Stimulated activated CD4-positive, alpha-beta T cell treated with anti-CD3 and anti-CD28 coated beads, Interleukin-15, amount 100 ng/mL, for 48 hours (primary cell): ENCODE measurements at regions not wholly inside any gene's neighbourhood (a gene's known extent, or its start where the extent isn't known, plus 50 kb on each side); places are given as distances from the start of the nearest gene placed in this dataset.
"Not testable (repeated sequence)": the region's sequence is repeated elsewhere in the genome, so short reads cannot be mapped to it uniquely, and the experiment has no call there.

Experiments
- DNase-seq, 2 donors: peaks; one replicate each; pipeline ENCODE4 v3.0.0-alpha.2; 2020; ENCODE audit warnings: low read depth in 2 of 2

DNA sequence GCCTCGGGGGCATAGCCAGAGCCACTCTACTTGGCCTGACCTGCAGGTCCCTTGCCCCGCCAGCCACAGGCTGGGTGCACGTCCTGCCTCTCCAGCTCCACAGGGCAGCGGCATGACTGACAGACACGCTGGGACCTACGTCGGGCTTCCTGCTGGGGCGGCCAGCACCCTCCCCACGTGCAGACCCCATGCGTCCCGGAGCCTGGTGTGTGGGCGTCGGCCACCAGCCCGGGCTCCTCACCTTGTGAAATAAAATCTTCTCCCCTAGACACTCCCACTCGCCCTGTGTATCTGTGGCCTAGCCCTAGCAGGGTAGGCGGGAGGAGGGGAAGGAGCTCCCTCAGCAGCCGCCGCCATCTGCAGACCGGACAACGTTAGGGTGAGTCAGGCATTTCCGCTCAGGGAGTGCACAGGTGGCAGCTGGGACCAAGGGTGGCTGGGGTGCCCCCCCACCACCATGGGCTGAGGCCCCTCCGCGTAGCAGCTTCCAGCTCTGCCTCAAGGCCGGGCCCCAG, 119.5 kb downstream of the IGLL1 start:
- DNase-seq, result not testable (repeated sequence)

DNA sequence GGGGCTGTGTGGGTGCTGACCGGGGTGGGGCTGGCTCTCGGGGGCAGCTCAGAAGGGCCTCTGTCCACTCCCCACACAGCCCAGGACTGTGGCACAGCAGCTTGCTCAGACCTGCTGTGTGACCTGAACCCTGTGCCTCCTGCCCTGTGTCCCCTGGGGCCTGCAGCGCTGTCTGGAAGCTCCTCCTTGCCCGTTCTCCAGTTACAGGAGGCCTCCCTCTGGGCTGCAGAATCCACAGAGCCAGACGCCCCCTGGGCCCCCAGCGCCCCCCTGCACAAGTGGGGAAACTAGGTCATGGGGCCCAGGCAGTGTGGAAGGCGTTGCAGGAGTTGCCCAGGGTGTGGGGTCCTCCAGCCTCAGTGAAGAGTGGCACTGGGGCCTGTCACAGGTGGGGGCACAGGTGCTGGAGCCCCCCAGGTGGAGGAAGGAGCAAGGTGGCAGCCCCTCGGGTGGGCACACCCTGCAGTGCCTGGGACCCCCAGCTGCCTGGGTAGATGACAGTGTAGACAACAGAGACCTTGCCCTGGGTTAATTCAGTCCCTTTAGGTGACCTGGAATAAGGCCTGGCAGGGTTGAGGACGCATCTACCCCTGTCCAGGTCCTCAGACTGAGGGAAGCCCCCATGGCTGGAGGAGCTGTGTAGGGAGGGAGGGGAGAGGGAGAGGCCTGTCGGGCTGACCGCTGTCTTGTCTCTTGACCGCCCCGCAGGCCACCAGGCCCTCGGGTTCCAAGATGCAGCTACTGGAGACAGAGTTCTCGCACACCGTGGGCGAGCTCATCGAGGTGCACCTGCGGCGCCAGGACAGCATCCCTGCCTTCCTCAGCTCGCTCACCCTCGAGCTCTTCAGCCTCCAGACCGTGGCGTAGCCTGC, 120.2 kb downstream of the IGLL1 start:
- DNase-seq, result not testable (repeated sequence)

DNA sequence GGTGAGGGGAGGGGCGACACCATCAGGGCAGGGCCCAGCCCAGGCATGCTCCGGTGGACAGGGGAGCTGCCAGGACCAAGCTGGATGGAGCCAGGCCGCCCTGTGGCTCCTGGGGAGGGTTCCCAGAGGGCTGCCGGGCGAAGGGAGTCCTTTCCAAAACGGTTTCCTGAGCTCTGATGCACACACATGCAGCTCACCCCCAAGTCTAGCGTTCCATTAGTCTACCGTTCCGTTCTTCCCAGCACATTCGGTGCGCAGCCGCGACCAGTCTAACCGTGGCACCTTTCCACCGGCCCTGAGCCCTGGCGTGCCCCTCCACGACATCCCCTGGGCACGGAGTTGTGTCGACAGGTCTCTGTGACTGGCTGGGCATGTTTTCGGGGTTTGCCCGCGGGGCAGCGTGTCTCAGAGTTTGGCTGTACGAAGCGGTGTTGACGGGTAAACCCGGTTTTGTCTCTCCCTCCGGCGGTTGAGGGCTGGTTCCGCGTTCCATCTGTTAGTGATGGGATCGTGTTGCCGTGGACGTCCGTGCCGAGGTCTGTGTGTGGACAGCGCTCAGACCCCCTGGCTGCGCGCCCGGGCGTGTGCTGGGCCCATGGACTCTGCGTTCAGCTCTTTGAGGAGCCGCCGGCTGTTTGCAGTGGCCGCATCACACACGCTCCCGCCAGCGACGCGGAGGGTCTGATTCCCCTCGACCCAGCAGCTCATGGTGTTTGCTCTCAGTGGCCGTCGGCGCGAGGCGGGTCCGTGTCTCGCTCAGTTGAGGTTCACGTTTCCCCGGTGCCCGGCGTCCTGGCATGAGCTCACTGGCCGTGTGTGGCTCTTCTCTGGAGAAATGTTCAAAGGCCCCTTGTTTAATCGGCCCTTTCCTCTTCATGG, 121.2 kb downstream of the IGLL1 start:
- no peak for DNase-seq

DNA sequence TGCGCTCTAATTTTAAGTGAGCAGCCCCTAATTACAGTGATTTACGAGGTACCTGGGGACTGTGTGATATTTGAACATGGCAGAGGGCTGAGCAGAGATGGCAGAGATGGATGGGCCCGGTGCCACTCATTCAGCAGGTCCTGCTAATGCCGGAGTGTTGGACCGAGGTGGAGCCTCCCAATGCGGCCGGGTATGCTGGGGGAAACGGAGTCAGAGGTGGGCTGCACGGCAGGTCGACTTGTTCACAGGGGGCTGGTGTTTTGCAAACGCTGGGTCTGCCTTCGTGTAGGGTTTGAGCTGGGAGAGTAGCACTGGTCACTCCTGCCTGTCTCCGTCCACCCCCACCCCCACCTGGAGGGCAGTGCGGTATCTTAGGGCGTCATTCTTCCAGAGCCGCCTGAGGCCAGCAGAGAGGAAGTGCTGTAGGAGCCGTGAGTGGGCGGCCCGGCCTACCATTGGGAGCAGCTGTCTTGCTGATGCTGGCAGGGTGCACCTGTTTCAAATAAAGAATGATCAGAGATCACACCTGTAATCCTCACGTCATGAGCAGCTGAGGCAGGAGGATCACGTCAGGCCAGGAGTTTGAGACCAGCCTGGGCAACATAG, 122.6 kb downstream of the IGLL1 start:
- DNase-seq, result no peak

DNA sequence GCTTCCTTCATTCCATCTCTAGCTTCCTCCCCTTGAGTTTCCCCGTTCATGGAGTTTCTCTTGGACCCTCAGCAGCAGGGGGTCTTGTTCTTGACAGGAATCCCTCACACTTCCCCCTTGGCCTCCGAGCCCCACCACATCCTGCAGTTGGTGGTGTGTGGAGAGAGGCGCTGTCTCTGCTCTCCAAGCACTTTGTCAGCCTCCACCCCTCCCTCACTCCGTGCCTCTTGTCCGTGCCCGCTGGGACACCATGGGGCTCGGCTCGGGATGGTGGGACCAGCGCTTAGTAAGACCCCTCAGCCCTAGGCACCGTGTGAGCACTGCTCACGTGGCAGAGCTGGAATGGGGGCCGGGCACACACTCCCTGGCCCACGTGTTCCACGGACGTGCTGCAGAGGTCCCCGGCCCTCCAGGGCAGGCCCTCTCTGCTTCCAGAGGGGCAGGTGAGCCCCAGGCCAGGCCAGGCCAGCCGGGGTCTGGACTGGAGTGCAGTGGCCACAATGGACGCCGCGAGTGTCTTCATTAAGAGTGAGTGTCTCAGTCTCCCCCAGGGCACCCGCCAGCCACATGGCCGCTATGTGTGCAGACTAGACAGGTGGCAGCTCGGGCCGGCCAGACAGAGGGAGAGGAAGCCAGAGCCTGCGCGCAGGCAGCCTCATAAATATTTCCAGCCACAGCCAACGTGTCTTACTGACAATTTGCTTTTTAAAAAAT, 123.3 kb downstream of the IGLL1 start:
- not testable (repeated sequence) for DNase-seq

DNA sequence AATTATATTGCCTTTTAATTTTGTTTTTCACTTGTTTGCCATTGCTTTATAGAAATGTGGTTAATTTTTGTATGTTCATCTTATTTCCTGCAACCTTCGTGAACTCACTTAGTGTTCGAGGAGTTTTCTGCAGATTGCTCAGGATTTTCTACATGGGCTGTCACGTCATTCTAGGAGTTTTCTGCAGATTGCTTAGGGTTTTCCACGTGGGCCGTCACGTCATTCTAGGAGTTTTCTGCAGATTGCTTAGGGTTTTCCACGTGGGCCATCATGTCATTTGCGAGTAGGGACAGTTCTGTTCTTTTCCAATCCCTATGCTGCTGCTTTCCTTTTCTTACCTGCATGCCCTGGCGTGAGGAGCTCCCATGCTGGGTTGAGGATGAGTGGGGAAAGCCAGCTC, 125.7 kb downstream of the IGLL1 start:
- not testable (repeated sequence) for DNase-seq

DNA sequence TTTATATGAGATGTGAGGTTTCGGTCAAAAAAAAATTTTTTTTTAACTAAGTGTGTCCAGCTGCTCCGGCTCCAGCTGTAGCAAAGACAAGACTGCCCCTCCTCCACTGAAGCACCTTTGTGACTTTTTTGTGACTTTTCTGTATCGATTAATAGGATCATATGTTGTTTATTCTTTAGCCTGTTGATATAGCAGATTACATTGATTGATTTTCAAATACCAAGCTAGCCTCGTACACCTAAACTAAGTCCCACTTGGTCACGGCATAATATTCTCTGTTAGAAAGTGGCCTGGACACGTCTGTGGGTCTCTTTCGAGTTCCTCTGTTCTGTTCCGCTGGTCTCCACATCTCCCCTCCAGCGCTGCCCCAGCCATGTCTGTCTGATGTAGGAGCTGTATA, 126.8 kb downstream of the IGLL1 start:
- no peak for DNase-seq

DNA sequence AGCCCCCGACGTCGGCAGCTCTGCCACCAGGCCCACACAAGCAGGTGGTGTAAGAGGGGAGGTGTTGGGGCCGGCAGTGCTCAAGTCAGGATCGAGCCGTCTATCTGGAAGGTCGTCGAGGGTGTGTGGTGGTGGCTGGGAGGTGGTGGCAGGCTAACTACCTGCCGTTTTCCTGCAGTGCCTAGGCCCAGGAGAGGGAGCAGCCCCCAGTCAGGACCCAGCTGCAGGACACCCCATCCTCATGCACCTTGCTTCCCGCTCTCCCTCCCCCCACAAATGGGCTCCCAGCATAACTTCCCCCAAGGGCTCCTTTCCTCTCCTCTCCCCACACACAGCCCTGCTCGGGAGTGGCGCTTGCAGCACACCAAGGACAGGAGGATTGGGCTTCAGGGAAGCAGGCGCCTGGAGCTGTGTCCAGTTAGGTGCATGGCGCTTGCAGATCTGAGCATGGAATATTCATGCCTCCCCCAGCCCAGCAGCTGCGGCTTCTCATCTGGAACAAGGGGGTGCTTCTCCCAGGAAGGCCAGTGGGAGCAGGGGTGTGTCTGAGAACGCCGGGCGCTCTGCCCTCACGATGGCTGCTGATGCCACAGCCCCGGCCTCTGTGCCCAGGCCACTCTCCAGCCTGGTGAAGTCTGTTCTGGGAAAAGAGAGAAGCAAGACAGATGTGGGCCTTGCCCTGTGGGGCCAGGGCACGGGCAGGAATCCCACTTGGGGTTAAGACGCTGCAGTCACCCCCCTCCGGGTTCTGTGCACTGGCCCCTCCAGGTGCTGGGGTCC, 127.7 kb downstream of the IGLL1 start:
- no peak for DNase-seq

DNA sequence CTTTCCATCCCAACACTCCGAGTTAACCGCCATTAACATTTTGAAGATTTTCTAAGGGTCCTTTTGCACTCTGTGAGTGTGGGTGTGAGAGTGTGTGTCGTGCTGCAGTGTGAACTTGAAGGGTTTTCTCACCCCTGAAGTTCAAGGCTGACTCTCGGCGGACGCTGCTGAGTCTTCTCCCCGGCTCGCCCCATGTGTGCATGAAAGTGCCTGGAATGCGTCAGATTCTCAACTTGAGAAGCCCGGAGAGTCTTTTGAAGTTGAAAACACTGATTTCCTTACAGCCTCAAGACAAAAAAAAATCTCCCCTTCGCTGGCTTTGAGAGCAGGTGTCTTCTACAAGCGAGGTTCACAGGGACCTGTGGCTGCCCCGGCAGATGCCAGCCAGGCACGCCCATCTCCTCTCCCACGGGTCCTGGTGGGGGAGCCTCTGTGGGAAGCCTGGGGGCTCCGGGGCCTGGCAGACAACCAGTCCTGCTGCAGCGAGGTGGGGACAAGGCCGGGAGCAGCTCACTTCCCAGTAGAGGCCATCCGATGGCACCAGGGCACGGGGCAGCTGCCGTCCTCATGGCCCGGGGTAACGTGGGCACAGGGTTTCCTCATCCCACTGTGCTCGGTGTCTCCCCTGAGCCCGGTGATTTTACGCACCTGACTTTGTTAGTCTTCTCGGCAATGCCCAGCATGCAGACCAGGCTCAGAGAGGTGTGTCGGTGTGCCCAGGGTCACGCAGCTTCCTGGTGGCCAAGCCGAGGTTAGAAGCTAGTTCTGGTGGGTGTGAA, 128.4 kb downstream of the IGLL1 start:
- not testable (repeated sequence) for DNase-seq

DNA sequence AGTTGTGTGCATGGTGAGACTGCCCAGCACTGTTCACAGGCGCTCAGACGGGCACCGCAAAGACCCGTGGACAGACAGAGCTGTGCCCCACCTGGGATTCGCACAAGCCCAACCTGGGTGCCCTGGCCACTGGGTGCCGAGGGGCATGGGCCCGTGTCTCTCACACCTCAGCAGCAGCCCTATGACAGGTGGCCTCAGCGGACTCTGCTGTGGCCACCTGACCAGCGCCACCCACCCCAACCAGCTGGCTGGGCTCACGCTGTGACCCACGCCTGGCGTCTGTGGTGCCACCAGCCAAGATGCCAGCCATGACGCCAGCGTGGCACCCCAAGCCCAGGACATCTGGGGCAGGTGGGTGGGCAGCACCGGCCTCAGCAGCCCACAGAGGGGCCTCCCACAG, 129.3 kb downstream of the IGLL1 start:
- DNase-seq, result not testable (repeated sequence)

DNA sequence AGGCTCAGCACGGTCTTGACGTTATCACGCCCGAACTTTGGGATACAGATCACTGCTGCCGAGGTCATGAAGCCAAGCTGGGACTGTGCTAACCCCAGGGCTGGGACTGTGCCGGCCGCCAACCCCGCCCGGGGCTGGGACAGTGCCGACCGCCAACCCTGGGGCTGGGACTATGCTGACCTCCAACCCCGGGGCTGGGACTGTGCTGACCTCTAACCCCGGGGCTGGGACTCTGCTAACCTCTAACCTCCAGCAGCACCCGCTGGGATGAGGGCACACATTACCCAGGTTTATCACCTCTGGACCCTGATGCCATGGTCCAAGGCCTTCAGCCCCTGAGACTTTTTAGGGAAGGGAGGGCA, 129.7 kb downstream of the IGLL1 start:
- DNase-seq, result no peak

DNA sequence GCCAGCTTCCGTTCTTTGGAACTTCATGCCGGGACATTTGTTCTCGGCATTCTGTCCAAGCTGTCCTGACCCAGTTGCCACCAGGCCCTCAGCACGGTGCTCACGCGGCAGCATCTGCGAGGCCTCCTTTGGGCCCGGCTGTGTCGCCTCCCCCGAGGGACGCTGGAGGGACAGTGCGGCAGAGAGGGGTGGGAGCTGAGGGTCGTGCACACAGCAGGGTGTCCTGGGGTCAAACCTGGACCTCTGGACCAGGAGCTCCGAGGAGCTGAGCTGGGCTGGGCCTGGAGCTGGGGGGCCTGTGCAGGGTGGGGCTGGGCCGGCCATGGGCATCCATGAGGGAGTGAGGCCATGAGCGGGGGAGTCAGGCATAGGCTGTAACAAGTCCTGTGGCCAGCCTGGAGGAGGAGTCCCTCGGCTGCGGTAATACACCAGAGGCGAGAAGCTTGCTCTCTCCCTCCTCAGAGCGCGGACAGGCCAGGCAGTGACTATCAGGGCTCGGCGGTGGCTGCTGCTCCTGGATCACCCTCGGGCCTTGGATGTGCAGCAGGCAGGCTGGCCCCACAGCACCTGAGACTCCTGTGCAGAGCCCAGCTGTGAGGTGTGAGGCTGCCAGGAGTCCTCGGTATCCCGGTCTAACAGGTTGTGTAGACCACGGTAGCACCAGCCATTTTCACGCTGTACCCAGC, 130.2 kb downstream of the IGLL1 start:
- DNase-seq, result not testable (repeated sequence)

DNA sequence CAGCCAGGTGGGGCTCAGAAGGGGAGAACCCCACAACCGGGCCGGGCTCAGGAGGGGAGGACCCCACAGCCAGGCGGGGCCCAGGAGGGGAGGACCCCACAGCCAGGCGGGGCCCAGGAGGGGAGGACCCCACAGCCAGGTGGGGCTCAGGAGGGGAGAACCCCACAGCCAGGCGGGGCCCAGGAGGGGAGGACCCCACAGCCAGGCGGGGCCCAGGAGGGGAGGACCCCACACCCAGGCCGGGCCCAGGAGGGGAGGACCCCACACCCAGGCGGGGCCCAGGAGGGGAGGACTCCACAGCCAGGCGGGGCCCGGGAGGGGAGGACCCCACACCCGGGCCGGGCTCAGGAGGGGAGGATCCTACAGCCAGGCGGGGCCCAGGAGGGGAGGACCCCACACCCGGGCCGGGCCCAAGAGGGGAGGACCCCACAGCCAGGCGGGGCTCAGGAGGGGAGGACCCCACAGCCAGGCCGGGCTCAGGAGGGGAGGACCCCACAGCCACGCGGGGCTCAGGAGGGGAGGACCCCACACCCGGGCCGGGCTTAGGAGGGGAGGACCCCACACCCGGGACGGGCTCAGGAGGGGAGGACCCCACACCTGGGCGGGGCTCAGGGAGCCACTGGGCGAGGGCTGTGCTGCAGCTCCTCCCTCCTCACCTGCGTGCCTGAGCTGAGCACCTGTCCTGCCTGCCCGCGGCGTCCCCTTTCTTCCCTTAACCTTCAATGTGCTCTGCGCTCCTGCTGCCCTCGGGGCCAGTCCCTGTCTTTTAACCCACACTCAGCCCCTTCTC, 131.4 kb downstream of the IGLL1 start:
- not testable (repeated sequence) for DNase-seq

DNA sequence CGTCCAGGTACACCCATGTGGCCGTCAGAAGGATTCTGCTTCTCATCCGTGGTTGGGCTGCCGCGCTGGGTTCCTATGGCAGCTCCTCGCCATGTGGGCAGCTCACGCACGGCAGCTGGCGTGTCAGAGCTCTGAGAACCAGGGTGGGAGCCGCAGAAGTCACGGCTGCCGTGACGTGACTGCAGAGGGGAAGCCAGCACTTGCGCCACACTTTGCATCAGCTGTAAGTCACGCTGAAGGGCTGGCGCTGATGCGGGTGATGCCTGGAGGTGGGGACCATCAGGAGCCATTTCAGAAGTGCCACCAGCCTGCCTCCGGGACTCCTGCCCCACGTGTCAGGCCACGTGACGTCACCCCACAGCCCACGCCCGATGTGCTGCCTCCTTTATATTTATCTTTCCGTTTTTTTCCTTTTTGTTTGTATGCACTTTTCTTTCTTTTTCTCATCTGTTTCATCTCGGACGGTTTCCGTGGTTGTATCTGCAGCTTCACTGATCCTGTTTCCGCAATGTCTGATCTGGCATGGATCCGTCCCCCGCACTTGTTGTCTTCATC, 133.2 kb downstream of the IGLL1 start:
- no peak for DNase-seq

DNA sequence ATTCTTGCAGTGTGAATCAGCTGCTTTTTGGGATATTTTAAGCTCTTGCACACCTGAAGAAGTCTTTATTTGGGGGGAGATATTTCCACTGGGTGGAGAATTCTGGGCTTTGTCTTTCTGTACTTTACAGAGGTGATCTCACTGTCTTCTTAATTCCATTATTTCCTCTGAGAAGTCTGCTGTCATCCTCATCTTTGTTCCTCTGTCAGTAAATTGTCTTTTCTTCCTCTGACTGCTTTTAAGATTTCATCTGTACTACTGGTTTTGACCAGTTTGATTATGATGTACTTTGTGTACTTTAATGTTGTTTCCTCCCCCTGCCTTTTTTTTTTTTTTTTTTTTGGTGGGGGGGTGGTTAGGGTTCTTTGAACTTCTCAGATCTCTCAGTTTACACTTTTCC, 133.9 kb downstream of the IGLL1 start:
- not testable (repeated sequence) for DNase-seq

DNA sequence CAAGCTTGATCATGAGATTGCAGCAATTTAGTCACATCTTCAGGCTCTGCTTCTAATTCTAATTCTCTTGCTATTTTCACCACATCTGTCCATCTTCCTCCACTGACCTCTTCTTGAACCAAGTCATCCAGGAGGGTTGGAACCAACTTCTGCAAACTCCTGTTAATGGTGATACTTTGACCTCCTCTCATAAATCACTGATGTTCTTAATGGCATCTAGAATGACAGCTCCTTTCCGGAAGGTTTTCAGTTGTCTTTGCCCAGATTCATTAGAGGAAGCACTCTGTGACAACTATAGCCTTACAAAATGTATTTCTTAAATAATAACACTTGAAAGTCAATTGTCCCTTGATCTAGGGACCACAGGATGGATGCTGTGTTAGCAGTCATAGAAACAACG, 136.2 kb downstream of the IGLL1 start:
- DNase-seq, result not testable (repeated sequence)

DNA sequence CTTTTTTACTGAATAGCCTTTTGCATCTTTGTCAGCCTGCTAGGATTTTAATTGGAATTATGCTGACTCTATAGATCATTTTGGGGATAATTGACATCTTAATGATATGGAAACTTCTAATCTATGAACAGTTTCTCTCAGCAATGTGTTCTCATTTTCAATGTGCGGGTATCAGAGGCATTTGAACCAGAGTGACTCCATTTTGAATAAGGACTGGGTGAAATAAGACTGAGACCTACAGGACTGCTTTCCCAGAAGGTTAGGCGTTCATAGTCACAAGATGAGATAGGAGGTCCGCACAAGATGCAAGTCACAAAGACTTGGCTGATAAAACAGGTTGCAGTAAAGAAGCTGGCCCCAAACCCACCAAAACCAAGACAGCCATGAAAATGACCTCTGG, 140.5 kb downstream of the IGLL1 start:
- not testable (repeated sequence) for DNase-seq

DNA sequence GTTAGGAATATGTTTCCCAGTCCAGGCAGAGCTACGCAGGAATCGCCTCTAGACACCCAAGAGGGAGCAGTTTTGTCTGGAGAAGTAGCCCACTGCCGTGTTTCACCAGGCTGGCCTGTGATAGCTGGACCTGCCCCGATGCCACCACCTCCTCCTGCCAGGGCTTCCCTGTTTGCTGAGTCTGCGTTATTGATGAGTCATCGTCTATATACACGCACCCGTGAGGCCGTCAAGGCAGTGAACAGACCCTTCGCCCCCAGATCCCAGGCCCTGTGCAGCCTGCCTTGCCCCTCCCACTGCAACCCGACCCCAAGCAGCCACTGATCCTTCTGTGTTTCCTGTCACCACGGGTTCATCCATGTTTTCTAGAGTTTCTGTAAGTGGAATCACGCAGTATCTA, 141.9 kb downstream of the IGLL1 start:
- DNase-seq, result no peak
